ENCODE measurements at regions not wholly inside any gene's neighbourhood (a gene's known extent, or its start where the extent isn't known, plus 50 kb on each side); places are given as distances from the start of the nearest gene placed in this dataset.

GRCh38 chr1:228841632-228842031 is 106.4 kb downstream of the RHOU start:
- H3K4me1 ChIP-seq (ENCODE audit: low read length): no peaks in the 10 kb centered on the region
- H3K4me3 ChIP-seq (ENCODE audit: low read length): no peak overlapping the region
- no peaks in the 10 kb centered on the region for H3K27me3 ChIP-seq (replicated peaks; ENCODE audit: insufficient read depth, low read length)
- H4K20me1 ChIP-seq (ENCODE audit: insufficient read depth, low read length): no peaks in the 10 kb centered on the region
- no peaks in the 10 kb centered on the region for H3K9me3 ChIP-seq (replicated peaks; ENCODE audit: insufficient read depth, low read length)
- no peaks in the 10 kb centered on the region for H3F3A ChIP-seq (ENCODE audit: insufficient read depth, low read length)
- no peak overlapping the region for H3K27ac ChIP-seq (ENCODE audit: low read length)
- H2AFZ ChIP-seq (ENCODE audit: low read length): no peak overlapping the region
- no peak overlapping the region for H3K4me2 ChIP-seq (ENCODE audit: low read depth, low read length)
- TF ChIP-seq EZH2 (optimal IDR thresholded peaks at IDR 0.05; ENCODE audit: low read depth, low read length) (no peak), CTCF (IDR thresholded peaks at IDR 0.05; ENCODE audit: low read length) (no peak), EZH2phosphoT487 (IDR thresholded peaks at IDR 0.05; ENCODE audit: low read length) (no peak)
- no peaks in the 10 kb centered on the region for H3K9me2 ChIP-seq (replicated peaks; ENCODE audit: insufficient read depth, low read length)
- H3K9ac ChIP-seq (ENCODE audit: low read length): no peak overlapping the region
- no peak for DNase-seq
- H3K36me3 ChIP-seq (replicated peaks; ENCODE audit: insufficient read depth, low read length): no peaks in the 10 kb centered on the region
- H3K79me2 ChIP-seq (ENCODE audit: low read length): no peaks in the 10 kb centered on the region

DNA sequence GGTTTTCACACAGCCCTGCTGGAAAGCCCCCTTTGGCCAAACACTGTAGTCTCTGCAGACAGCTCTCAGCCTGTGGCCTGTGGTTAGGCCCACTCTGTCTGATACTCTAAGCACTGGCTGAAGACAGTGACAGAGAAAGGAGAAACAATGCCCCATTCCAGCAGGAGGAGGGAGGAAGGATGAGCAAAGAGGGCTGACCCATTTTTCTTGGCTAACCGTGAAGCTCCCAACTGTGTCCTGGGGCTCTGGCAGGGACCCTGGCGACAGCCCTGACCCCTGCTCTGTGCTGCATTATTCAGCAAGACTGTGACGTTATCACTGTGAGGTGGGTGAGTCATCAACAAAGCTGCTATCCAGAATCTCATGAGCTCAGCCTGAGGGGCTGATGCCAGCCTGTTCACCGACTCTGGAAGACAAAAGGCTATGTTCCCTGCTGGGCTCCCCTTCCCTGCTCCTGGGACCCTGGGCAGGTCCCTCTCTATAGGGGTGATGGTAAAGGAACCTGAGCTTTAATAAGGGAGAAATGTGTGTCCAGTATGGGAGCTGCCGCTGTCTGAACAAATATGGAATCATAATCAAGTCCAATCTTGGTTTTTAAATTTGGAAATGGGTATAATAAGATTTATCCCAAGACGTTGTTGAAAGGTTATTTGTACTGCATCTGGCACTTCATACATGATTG is 107.0 kb downstream of the RHOU start:
- Histone ChIP-seq H3K4me2 (ENCODE audit: low read depth, low read length) (no peak overlapping the region), H3K27me3 (replicated peaks; ENCODE audit: insufficient read depth, low read length) (no peaks in the 10 kb centered on the region), H3K9me2 (replicated peaks; ENCODE audit: insufficient read depth, low read length) (no peaks in the 10 kb centered on the region), H3K36me3 (replicated peaks; ENCODE audit: insufficient read depth, low read length) (no peaks in the 10 kb centered on the region), H3K79me2 (ENCODE audit: low read length) (no peaks in the 10 kb centered on the region), H2AFZ (ENCODE audit: low read length) (no peak overlapping the region), H4K20me1 (ENCODE audit: insufficient read depth, low read length) (no peaks in the 10 kb centered on the region), H3K9ac (ENCODE audit: low read length) (no peak overlapping the region), H3K27ac (ENCODE audit: low read length) (no peak overlapping the region), H3F3A (ENCODE audit: insufficient read depth, low read length) (no peaks in the 10 kb centered on the region), H3K4me1 (ENCODE audit: low read length) (no peaks in the 10 kb centered on the region), H3K9me3 (replicated peaks; ENCODE audit: insufficient read depth, low read length) (no peaks in the 10 kb centered on the region), H3K4me3 (ENCODE audit: low read length) (no peak overlapping the region)
- TF ChIP-seq CTCF (IDR thresholded peaks at IDR 0.05; ENCODE audit: low read length): no peak
- TF ChIP-seq EZH2phosphoT487 (IDR thresholded peaks at IDR 0.05; ENCODE audit: low read length): no peak
- TF ChIP-seq EZH2 (optimal IDR thresholded peaks at IDR 0.05; ENCODE audit: low read depth, low read length): no peak
- DNase-seq: no peak

- no peak for DNase-seq
- TF ChIP-seq EZH2 (optimal IDR thresholded peaks at IDR 0.05; ENCODE audit: low read depth, low read length) (no peak), EZH2phosphoT487 (IDR thresholded peaks at IDR 0.05; ENCODE audit: low read length) (no peak), CTCF (IDR thresholded peaks at IDR 0.05; ENCODE audit: low read length) (no peak)
- Histone ChIP-seq H3K9ac (ENCODE audit: low read length) (no peak overlapping the region), H2AFZ (ENCODE audit: low read length) (no peak overlapping the region), H3K9me2 (replicated peaks; ENCODE audit: insufficient read depth, low read length) (no peaks in the 10 kb centered on the region), H3K4me1 (ENCODE audit: low read length) (peaks cover 10% of the 10 kb centered on the region; the same call in 1 of the 2 replicates), H3K27me3 (replicated peaks; ENCODE audit: insufficient read depth, low read length) (no peaks in the 10 kb centered on the region), H3K27ac (ENCODE audit: low read length) (no peak overlapping the region), H3K36me3 (replicated peaks; ENCODE audit: insufficient read depth, low read length) (no peaks in the 10 kb centered on the region), H3K4me2 (ENCODE audit: low read depth, low read length) (no peak overlapping the region), H3K79me2 (ENCODE audit: low read length) (no peaks in the 10 kb centered on the region), H4K20me1 (ENCODE audit: insufficient read depth, low read length) (no peaks in the 10 kb centered on the region), H3K9me3 (replicated peaks; ENCODE audit: insufficient read depth, low read length) (no peaks in the 10 kb centered on the region), H3K4me3 (ENCODE audit: low read length) (no peak overlapping the region), H3F3A (ENCODE audit: insufficient read depth, low read length) (no peaks in the 10 kb centered on the region)
Observed at GRCh38 chr1:228845101-228845500, 109.8 kb downstream of the RHOU start.
